Frontal cortex (tissue), 3 donors: ENCODE measurements at regions not wholly inside any gene's neighbourhood (a gene's known extent, or its start where the extent isn't known, plus 50 kb on each side); places are given as distances from the start of the nearest gene placed in this dataset.

Experiments used
- DNase-seq, 2 donors: peaks; one replicate each; pipeline ENCODE4 v3.0.0; 2012; ENCODE audit warnings: low spot score in 2 of 2
- FAIRE-seq: peaks from 2 replicates; lab custom pipeline; 2012; peaks lifted over from hg19 to GRCh38; lab: Jason Lieb, UNC
- donor health status: control.
- donor health status: control.
- donor health status: control.

- DNase-seq: no peak
- no peak for FAIRE-seq
Observed at GRCh38 chr14:75333606-75334548, 55.2 kb downstream of the FOS start.

DNA sequence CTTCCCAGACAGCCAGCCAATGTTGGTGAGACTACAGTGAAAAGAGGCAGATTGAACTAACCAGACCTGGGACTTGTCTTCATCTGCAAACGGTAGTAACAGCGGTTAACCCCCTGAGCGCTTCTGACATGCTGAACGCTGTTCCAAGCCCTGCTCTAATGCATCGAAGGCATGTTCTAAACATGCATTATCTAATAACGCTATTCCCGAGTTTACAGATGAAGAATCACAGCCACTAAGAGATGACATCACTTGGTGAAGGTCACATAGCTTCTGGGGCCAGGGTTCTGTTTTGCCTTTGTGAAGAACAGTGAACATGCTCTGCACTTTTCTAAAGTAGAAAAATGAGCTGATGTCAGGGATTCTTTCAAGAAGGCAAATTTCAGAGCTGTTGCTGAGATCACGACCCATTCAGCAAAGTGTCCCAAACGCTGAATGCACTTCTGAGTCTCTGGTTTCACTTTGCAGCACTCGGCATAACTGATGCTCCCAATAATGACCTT is 56.0 kb downstream of the FOS start:
- FAIRE-seq (no peak), DNase-seq (no peak)

DNA sequence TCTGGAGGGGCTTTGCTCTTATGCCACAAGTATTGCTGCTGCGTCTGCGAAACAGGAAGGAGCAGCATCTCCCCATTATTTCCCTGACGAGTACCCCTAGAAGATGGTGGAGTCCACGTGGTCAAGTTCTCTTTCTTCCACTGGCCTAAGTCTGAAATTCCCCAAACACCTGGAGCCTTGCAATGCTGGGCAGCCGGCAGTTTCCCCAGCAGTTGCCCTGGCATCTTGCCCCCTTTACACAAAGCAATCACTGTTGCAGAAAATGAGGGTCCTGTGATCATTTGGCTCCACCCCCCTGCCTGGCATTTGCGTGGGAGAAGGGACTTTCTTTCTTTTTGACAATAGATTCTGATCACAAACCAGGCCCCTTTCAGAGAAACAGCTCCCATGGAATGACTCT is 56.9 kb downstream of the FOS start:
- DNase-seq (peak; percentile 18 to 27), FAIRE-seq (no peak)

- DNase-seq: no peak
- FAIRE-seq: no peak
Observed at GRCh38 chr14:75338398-75338797, 59.8 kb downstream of the FOS start.

GRCh38 chr14:75339059-75339458 is 60.4 kb downstream of the FOS start:
- DNase-seq: no peak
- no peak for FAIRE-seq

GRCh38 chr14:75340921-75341320 is 62.3 kb downstream of the FOS start:
- DNase-seq (peak; percentile 10 to 33), FAIRE-seq (no peak)

- DNase-seq: no peak
- no peak for FAIRE-seq
Observed at GRCh38 chr14:75341620-75342019, 63.0 kb downstream of the FOS start.

DNA sequence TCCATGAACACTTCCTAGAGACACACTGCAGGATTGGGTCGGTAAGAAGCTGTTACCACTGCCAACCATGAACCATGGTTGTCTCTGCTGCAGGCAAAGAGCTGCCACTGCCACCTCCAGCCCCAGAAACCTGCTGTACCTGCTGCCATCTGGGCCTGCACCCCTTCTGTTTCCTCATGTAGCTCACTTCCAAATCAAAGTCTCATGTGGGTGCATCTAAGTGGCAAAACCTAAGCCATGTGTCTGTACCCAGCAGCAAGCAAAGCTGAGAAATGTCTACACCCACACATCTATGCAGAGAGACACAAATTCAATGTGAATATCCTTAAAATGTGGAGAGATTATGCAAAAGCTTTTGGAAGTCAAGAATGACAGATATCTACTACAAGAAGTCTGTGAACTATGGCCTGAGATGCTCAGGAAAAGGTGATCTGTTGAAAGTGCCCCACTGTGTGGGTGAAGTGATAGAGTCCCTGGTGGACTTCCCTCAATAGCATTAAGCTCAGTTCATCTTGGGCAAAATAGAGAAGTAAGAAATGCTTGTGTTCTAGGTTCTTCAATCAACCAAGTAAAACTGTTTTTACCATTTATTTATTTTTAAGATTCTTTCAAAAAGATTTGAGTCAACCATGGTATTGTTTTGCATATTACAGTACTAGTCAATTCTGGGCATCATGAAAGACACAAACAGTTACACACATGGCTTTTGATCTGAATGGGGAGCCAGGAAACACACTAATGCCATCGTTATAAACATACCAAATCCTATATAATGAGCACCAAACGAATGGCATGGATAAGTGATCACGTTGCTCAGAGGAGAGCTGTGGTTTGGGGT is 64.4 kb downstream of the FOS start:
- FAIRE-seq (no peak), DNase-seq (no peak)

- DNase-seq: no peak
- FAIRE-seq: no peak
Observed at GRCh38 chr14:75343911-75344310, 65.3 kb downstream of the FOS start.

DNA sequence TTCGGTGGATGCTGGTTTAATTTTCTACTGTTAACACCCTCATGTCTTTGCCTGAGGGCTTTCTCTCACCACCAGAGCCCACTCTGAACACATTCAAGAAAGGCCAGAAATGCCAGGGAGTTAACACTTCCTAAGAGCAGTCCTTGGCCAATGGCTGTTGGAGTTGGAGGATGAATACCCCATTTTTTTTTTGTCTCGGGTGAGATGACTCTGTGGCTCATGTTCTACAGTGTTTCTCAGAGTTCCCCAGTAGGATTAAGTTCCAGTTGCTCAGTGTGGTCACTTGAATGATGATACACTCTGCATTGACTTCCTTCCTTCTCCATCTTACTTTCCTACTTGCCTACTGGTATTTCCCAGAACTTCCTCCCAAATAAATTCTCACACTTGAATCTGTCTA is 65.8 kb downstream of the FOS start:
- FAIRE-seq (no peak), DNase-seq (no peak)

DNA sequence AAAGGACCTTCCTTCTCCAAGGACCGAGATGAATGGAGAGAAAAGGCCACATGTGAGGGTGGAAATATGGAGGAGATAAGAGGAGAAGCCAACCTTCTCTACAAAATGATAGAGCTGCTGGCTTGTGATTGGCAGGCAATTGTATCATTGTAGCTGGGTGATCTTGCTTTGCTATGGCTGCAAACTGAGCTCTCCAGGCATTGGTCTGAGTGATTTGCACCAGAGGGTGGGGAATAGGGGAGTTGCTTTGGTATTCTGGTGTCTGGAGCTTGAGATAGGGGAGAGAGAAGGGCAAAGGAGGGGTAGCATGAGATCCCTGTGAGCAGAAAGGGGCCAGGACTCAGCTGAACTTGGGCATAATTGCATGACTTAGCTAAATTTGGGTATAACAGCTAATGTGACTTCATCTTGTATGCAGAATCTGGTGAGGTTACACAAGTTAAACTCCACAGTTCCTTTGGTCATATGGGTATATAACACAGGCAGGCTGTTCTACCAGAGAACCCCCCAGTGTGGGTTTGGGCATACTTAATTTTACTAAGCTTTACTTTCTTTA is 72.0 kb downstream of the FOS start:
- FAIRE-seq: no peak
- no peak for DNase-seq

- no peak for FAIRE-seq
- DNase-seq: no peak
Observed at GRCh38 chr14:75359098-75359497, 68.7 kb upstream of the JDP2 start.

DNA sequence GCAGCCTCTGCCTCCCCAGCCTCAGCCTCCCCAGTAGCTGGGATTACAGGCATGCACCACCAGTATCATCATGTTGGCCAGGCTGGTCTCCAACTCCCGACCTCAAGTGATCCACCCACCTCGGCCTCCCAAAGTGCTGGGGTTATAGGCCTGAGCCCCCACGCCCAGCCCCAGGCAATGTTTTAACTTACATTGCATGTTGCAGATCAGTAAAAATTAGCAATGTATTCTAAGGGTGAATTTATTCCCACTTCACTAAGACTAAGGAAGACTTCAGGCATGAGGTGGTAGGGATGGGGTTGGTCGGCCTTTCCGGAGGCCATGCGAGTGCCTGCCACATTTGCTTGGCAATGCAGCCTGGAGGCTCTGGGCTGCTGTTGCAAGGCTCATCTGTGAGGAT is 66.8 kb upstream of the JDP2 start:
- no peak for FAIRE-seq
- DNase-seq: no peak

- no peak for FAIRE-seq
- no peak for DNase-seq
Observed at GRCh38 chr14:75361751-75362433, 65.9 kb upstream of the JDP2 start.

- DNase-seq (no peak), FAIRE-seq (no peak)
Observed at GRCh38 chr14:75363130-75363529, 64.7 kb upstream of the JDP2 start.

DNA sequence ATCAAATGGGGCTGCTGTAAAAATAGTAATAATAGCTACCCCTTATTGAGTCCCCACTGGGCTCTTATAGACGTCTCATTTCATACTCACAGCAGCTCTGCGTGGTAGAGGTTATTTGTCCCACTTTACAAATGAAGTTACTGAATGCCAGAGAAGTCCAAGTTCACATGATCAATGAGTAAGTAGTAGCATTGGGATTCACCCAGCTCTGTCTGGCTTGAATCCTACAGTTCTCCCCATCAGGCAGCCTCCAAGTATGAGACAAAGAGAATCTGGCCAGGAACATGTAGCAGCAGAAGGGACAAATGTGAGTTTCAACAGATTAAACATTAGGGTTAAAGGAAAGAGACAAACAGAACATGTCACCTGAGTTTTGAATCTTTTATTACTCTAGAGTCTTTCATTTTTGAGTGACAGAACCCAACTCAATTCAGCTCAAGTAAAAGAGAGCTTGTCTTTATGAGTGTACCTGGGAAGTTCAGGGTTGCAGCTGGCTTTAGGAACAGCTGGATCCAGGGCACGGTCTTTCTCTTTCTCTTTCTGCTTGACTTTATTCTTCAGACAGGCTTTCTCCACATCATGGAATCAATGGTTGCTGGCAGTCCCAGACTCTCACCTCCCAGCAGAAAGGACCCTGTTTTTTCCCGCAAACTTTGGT is 64.1 kb upstream of the JDP2 start:
- FAIRE-seq: no peak
- no peak for DNase-seq

GRCh38 chr14:75365116-75365515 is 62.7 kb upstream of the JDP2 start:
- DNase-seq (no peak), FAIRE-seq (no peak)

GRCh38 chr14:75366963-75367362 is 60.9 kb upstream of the JDP2 start:
- no peak for DNase-seq
- FAIRE-seq: no peak

DNA sequence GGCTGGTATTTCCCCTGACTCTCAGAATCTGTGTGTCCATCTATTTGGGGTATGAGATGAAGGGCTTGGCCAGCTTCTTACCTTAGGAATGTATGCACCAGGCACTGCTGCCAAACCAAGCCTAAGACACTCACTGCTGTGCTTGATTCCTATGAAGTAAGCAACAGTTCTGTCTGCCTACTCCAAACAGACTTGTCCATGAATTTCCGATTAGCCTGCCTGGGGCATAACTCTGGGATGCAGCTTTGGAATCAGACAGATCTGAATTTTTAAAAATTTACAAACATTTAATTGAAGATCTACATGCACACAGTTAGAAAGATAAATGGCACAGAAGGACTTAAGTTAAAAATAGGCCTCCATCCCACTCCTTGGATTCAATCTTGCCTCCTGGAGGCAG is 59.5 kb upstream of the JDP2 start:
- FAIRE-seq (no peak), DNase-seq (no peak)

GRCh38 chr14:75369506-75369905 is 58.3 kb upstream of the JDP2 start:
- FAIRE-seq: no peak

More at GRCh38 chr14:75369506-75369905, 58.3 kb upstream of the JDP2 start:
- DNase-seq: no peak
